Natural killer cell treated with Interleukin-12 subunit alpha and Interleukin-12 subunit beta and Interleukin-15 and Interleukin-18, amount 100 ng/mL, for 72 hours (primary cell): ENCODE measurements at regions not wholly inside any gene's neighbourhood (a gene's known extent, or its start where the extent isn't known, plus 50 kb on each side); places are given as distances from the start of the nearest gene placed in this dataset.

ENCODE experiments used
- ATAC-seq, 2 donors: fragments of 150-1000 bp; cut with Tn5 transposase in 1 of 2; sonication (Bioruptor Pico), chemical (Tn5 transposase) in 1 of 2; 2 replicates each; pipeline ENCODE4 v1.10.0; 2021
- DNase-seq: peaks from one replicate; pipeline ENCODE4 v3.0.0; 2022; ENCODE audit warnings: low spot score
- H3K27ac Mint-ChIP-seq, 2 donors: 1 replicate in 1 of 2; 2 replicates in 1 of 2; pipeline ENCODE4 v1.8.0; 2022; ENCODE audit warnings: mixed read lengths in 2 of 2, mild to moderate bottlenecking in 1 of 2, moderate library complexity in 1 of 2
- H3K27me3 Mint-ChIP-seq, 2 donors: 1 replicate in 1 of 2; 2 replicates in 1 of 2; pipeline ENCODE4 v1.8.0; 2022; ENCODE audit warnings: mixed read lengths in 2 of 2
- H3K36me3 Mint-ChIP-seq: one replicate; pipeline ENCODE4 v1.8.0; 2022; ENCODE audit warnings: mixed read lengths
- H3K4me1 Mint-ChIP-seq, 2 donors: 1 replicate in 1 of 2; 2 replicates in 1 of 2; pipeline ENCODE4 v1.8.0; 2022; ENCODE audit warnings: low read depth in 2 of 2, mixed read lengths in 2 of 2, mild to moderate bottlenecking in 1 of 2
- H3K4me3 Mint-ChIP-seq: one replicate; pipeline ENCODE4 v1.8.0; 2022; ENCODE audit warnings: mixed read lengths
- H3K9me3 Mint-ChIP-seq: 2 replicates; pipeline ENCODE4 v1.8.0; 2022; ENCODE audit warnings: mixed read lengths

DNA sequence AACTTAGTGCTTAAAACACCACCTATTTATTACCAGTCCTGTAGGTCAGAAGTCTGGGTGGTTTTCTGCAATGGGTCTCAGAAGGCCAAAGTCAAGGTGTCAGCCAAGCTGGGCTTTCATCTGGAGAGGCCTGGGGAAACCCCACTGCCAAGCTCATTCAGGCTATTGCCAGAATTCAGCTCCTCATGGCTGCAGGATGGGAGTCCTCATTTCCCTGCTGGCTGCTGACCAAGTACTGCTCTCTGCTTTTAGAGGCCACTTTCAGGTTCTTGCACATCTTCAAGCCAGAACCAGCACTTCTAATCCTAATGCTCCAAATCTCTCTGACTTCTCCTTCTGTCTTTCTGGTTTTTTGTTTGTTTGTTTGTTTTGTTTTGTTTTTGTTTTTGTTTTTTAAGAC lies 109.3 kb downstream of the BCOR start:
- ATAC-seq (no peak), DNase-seq (no peak)
- Mint-ChIP-seq H3K27me3 (peaks cover 7 to 19% of the 10 kb centered on the region in 2 donors), H3K27ac (no peak overlapping the region), H3K9me3 (no peaks in the 10 kb centered on the region), H3K4me3 (no peak overlapping the region), H3K36me3 (no peaks in the 10 kb centered on the region), H3K4me1 (no peaks in the 10 kb centered on the region)

- Mint-ChIP-seq H3K4me3 (no peak overlapping the region), H3K27ac (no peak overlapping the region), H3K27me3 (peaks cover 7 to 18% of the 10 kb centered on the region in 2 donors), H3K9me3 (no peaks in the 10 kb centered on the region), H3K4me1 (no peaks in the 10 kb centered on the region), H3K36me3 (no peaks in the 10 kb centered on the region)
- DNase-seq (no peak), ATAC-seq (no peak)
Observed at GRCh38 chrX:39990388-39990787, 107.4 kb downstream of the BCOR start.

GRCh38 chrX:39992300-39992699 lies 105.5 kb downstream of the BCOR start:
- H3K4me3 Mint-ChIP-seq: no peak overlapping the region
- no peaks in the 10 kb centered on the region for H3K36me3 Mint-ChIP-seq
- no peak for DNase-seq
- no peak overlapping the region for H3K27ac Mint-ChIP-seq
- H3K4me1 Mint-ChIP-seq: no peaks in the 10 kb centered on the region
- H3K27me3 Mint-ChIP-seq: peaks cover 7 to 18% of the 10 kb centered on the region in 2 donors
- no peaks in the 10 kb centered on the region for H3K9me3 Mint-ChIP-seq
- no peak for ATAC-seq

DNA sequence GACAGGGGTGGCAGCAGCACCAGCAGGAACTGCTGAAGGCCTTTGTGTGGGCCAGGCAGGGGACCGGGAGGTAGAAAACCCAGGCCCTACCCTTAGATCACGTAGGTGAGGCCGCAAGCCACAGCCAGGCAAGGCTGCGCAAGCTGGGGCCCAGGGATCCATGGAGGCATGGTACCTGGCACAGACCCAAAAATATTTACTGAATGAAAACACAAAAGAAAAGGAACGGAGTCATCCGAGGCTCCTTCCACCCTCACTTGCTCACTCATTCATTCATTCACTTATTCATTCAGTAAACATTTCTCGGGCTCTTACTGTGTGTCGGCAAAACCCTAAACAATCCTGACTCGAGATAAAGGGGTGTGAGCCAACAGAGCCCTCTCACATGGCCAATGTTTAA lies 102.3 kb downstream of the BCOR start:
- Mint-ChIP-seq H3K4me3 (no peak overlapping the region), H3K9me3 (no peaks in the 10 kb centered on the region), H3K4me1 (no peaks in the 10 kb centered on the region), H3K27me3 (peaks cover 8 to 17% of the 10 kb centered on the region in 2 donors), H3K36me3 (no peaks in the 10 kb centered on the region), H3K27ac (no peak overlapping the region)
- ATAC-seq (no peak), DNase-seq (no peak)

- no peak overlapping the region for H3K27ac Mint-ChIP-seq
- no peaks in the 10 kb centered on the region for H3K4me1 Mint-ChIP-seq
- no peaks in the 10 kb centered on the region for H3K9me3 Mint-ChIP-seq
- no peak overlapping the region for H3K4me3 Mint-ChIP-seq
- H3K36me3 Mint-ChIP-seq: no peaks in the 10 kb centered on the region
- DNase-seq: no peak
- peaks cover 12 to 22% of the 10 kb centered on the region in 2 donors for H3K27me3 Mint-ChIP-seq
- no peak for ATAC-seq
Observed at GRCh38 chrX:39996536-39996935, 101.2 kb downstream of the BCOR start.

- Mint-ChIP-seq H3K27ac (no peak overlapping the region), H3K4me1 (no peaks in the 10 kb centered on the region), H3K9me3 (no peaks in the 10 kb centered on the region), H3K4me3 (no peak overlapping the region), H3K36me3 (no peaks in the 10 kb centered on the region), H3K27me3 (peaks cover 8 to 23% of the 10 kb centered on the region in 2 donors)
- DNase-seq (no peak), ATAC-seq (no peak)
Observed at GRCh38 chrX:39998636-39999406, 98.9 kb downstream of the BCOR start.
